Nephron progenitor cell (in vitro differentiated cells): ENCODE measurements at regions not wholly inside any gene's neighbourhood (a gene's known extent, or its start where the extent isn't known, plus 50 kb on each side); places are given as distances from the start of the nearest gene placed in this dataset.

Source experiments
- DNase-seq: peaks from one replicate; pipeline ENCODE4 v3.0.0; 2021
- H3K27ac Mint-ChIP-seq: 2 replicates; pipeline ENCODE4 v1.8.0; 2021; ENCODE audit warnings: mild to moderate bottlenecking, moderate library complexity, mixed read lengths
- H3K27me3 Mint-ChIP-seq: 2 replicates; pipeline ENCODE4 v1.8.0; 2021; ENCODE audit warnings: mild to moderate bottlenecking, low read depth, mixed read lengths; ENCODE audit not compliant: poor library complexity
- H3K36me3 Mint-ChIP-seq: 2 replicates; pipeline ENCODE4 v1.8.0; 2021; ENCODE audit warnings: low read depth, mixed read lengths
- H3K4me1 Mint-ChIP-seq: 2 replicates; pipeline ENCODE4 v1.8.0; 2021; ENCODE audit warnings: mixed read lengths
- H3K4me3 Mint-ChIP-seq: 2 replicates; pipeline ENCODE4 v1.8.0; 2021; ENCODE audit warnings: mild to moderate bottlenecking, moderate library complexity, mixed read lengths
- H3K9me3 Mint-ChIP-seq: 2 replicates; pipeline ENCODE4 v1.8.0; 2021; ENCODE audit warnings: mild to moderate bottlenecking, moderate library complexity, mixed read lengths
- TF ChIP-seq, protein P1 (sequence below): fragments of 200-600 bp; sonication (generic); IDR thresholded peaks from 2 replicates; pipeline ENCODE4 v1.5.0; 2021; ENCODE audit warnings: antibody characterized with exemption

DNA sequence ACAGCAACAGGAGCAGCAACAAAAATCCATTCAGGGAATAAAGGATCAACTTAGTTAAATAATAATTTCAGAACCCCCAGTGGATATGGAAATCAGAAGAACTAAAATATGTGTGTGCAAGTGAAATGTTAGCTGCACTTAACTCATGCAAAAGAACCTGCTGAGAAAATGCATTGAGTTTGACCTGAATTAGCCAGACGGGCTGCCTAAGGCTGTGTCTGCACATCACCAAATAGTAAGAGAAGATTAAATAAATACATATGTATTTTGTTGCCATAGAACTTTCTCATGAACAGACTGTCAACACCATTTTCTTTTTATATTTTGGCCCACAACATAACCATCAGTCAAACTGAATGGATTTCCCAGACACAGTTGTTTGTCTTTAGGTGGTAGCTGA is 262.0 kb upstream of the PIK3C3 start:
- H3K4me1 Mint-ChIP-seq: peaks cover 24% of the 10 kb centered on the region
- H3K9me3 Mint-ChIP-seq: no peaks in the 10 kb centered on the region
- H3K27me3 Mint-ChIP-seq: no peaks in the 10 kb centered on the region
- TF ChIP-seq, protein P1, sequence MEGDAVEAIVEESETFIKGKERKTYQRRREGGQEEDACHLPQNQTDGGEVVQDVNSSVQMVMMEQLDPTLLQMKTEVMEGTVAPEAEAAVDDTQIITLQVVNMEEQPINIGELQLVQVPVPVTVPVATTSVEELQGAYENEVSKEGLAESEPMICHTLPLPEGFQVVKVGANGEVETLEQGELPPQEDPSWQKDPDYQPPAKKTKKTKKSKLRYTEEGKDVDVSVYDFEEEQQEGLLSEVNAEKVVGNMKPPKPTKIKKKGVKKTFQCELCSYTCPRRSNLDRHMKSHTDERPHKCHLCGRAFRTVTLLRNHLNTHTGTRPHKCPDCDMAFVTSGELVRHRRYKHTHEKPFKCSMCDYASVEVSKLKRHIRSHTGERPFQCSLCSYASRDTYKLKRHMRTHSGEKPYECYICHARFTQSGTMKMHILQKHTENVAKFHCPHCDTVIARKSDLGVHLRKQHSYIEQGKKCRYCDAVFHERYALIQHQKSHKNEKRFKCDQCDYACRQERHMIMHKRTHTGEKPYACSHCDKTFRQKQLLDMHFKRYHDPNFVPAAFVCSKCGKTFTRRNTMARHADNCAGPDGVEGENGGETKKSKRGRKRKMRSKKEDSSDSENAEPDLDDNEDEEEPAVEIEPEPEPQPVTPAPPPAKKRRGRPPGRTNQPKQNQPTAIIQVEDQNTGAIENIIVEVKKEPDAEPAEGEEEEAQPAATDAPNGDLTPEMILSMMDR: no peak
- H3K27ac Mint-ChIP-seq: no peak overlapping the region
- no peak for DNase-seq
- no peaks in the 10 kb centered on the region for H3K36me3 Mint-ChIP-seq
- H3K4me3 Mint-ChIP-seq: no peak overlapping the region

DNA sequence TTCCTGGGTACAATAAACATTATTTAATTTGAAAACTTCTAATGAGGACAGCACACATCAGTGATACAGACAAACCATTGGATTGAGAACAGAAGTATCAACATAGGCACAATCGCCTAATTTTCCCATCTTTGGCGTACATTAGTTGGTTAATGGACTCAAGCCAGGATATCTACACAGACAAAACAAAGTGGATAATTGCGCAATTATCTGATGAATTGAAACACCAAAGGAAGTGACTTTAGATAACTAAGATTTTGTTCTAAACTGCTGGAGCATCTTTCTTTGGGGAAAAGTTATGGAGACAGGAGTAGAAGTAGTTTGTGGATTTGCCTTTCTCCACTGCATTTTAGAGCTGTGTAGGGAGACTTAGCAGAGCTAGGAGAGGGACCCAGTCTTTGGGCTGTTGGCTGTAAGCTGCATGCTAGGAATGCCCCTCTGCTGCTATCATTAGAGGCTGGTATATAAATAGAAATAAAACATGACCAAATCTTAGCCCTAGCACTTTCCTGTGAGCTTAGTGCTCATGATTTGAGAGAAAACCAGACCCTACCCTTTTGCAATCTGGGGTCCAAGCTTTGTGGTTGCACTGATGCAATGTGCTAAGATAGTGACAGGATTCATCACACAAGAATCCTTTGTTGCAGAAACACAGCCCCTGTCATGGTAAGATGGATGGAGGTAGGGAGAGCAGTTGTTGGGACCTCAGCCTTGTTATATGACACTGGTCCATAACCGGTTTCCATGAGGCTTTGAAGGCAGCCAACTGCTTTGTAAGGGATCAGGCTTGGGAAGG is 264.5 kb upstream of the PIK3C3 start:
- Mint-ChIP-seq H3K27ac (peak overlapping the region; percentile 37), H3K9me3 (no peaks in the 10 kb centered on the region), H3K27me3 (no peaks in the 10 kb centered on the region), H3K4me1 (peaks cover 24% of the 10 kb centered on the region), H3K4me3 (no peak overlapping the region), H3K36me3 (no peaks in the 10 kb centered on the region)
- DNase-seq: no peak
- TF ChIP-seq, protein P1: no peak

DNA sequence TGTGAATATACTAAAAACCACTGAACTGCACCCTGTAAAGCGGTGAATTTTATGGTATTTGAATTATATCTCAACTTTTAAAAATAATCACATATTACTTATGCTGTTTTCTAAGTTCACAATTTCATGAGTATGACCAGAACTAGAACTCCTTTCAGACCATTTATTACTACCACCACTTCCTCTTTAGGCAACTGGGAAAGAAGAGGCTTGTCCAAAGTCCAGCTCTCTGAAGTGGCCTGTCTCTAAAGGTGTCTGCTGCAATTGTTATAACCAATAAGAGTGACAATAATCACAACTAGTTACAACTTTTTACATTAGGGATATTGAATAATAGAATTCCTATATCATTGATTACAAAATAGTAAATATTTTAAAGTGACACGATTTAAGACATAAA is 267.9 kb upstream of the PIK3C3 start:
- TF ChIP-seq, protein P1: no peak
- no peak overlapping the region for H3K27ac Mint-ChIP-seq
- DNase-seq: no peak
- H3K27me3 Mint-ChIP-seq: no peaks in the 10 kb centered on the region
- H3K4me1 Mint-ChIP-seq: peaks cover 13% of the 10 kb centered on the region
- no peaks in the 10 kb centered on the region for H3K36me3 Mint-ChIP-seq
- H3K9me3 Mint-ChIP-seq: no peaks in the 10 kb centered on the region
- no peak overlapping the region for H3K4me3 Mint-ChIP-seq

DNA sequence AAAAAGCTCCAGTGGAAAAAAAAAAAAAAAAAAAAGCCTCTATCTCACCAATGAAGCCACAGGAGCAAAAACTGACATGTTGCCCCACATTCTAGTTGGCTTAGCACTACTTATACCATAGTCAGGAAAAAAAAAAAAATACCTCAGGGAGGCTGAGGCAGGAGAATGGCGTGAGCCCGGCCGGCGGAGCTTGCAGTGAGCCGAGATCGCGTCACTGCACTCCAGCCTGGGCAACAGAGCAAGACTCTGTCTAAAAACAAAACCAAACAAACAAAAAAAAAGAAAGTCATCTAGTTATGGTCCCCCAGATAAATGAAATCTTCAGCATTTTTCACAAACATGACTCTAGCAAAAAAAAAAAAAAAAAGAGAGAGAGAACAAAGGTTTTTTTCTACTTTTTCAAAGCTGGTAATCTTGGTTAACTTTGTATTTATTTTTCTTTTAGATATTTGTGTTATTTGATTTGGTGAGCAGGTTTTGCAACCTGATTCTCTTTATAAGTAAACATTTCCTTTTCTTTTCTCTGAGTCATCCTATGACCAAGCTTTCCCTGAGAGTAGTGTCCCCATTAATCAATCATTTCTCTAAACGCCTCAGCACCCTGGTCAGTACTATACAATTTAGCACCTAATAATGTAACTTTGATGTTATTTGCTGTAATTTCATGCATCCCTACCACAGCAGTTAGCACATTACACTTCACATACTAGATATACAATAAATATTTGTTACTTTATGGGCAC is 273.7 kb upstream of the PIK3C3 start:
- Mint-ChIP-seq H3K27me3 (peaks cover 2% of the 10 kb centered on the region), H3K27ac (no peak overlapping the region), H3K36me3 (no peaks in the 10 kb centered on the region), H3K4me1 (peaks cover 6% of the 10 kb centered on the region), H3K9me3 (no peaks in the 10 kb centered on the region), H3K4me3 (no peak overlapping the region)
- TF ChIP-seq, protein P1: no peak
- no peak for DNase-seq

DNA sequence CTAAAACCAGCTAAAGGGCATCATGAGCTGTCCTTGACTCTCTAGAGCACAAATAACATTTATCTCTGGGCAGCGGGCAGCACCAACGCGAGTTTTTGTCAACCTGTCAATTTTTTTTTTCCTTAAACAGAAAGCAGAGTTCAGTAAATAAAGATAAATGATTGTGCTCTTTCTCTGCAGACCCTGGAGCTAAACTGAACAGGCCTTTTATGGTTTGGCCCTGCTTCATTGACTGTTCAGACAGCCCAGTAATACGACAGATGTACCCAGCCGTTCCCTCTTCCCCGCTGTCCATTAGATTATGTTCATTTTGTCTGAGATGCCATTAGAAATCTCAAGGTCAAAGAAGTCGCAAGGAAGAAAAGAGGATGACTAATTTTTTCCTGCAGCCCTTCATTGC is 280.5 kb upstream of the PIK3C3 start:
- TF ChIP-seq, protein P1: no peak
- DNase-seq: no peak
- no peak overlapping the region for H3K27ac Mint-ChIP-seq
- no peak overlapping the region for H3K4me3 Mint-ChIP-seq
- peaks cover 15% of the 10 kb centered on the region for H3K4me1 Mint-ChIP-seq
- H3K9me3 Mint-ChIP-seq: peaks cover 3% of the 10 kb centered on the region
- H3K36me3 Mint-ChIP-seq: no peaks in the 10 kb centered on the region
- peaks cover 6% of the 10 kb centered on the region for H3K27me3 Mint-ChIP-seq
